GM19351 (cell line): ENCODE measurements at regions not wholly inside any gene's neighbourhood (a gene's known extent, or its start where the extent isn't known, plus 50 kb on each side); places are given as distances from the start of the nearest gene placed in this dataset.

Source experiments
- ATAC-seq: cut with Tn5 transposase; IDR thresholded peaks from one replicate; pipeline ENCODE4 v1.9.1; 2021; ENCODE audit warnings: mild to moderate bottlenecking, moderate library complexity; ENCODE audit not compliant: unreplicated experiment

DNA sequence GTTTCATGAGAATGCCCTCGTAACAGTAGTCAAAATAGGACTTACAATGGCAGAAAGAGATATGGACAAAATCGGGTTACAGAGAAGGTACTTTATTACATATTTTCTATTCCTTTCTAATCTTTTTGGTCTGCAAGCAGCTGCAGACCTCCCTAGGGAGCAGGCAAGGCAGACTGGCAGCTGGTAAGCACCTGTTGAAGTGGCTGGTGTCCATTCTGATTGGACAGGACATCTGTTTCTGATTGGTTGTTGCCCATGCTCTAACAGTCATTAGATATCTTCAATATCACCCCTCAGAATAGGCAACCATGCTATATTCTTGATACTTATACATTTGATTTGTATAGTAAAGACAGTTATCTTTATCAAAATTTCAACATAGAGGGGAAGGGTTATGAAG lies 606.3 kb downstream of the KCNJ2 start:
- ATAC-seq = no peak

DNA sequence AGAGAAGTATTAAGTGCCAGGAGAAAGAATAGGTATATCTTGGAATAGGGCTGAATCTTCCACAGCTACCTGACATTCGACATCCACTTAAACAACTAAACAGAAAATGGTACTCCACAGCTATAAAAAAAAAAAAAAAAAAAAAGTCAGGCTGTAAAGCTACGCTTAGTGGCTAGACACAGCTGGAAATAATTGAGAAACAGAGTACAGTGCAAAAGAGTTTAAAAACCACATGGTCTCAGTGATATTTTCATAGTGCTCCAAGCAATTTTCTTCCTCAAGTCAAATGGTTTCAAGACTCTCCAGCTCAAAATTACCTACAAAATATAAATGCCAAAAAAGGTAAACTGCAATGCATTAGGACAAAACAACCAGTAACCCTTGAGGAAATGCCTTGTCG lies 607.1 kb downstream of the KCNJ2 start:
- no peak for ATAC-seq

DNA sequence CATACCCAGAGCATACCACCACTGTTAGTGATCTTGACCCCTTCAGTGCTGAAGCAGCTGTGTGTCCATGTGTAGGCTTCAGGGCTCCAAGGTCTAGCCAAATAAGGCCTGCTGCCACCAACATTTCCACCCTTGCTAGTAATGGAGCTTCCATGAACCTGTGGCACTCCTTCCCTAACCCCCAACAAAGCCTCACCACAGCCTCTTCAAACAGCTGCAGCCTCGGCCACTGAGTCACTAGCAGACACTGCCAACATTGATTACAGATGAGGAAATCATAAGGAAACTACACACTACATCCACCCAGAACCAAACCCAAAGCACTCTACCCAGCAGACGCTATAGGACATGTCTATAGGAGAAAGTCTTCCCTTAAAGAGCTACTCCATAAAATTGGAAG lies 610.7 kb downstream of the KCNJ2 start:
- no peak for ATAC-seq

DNA sequence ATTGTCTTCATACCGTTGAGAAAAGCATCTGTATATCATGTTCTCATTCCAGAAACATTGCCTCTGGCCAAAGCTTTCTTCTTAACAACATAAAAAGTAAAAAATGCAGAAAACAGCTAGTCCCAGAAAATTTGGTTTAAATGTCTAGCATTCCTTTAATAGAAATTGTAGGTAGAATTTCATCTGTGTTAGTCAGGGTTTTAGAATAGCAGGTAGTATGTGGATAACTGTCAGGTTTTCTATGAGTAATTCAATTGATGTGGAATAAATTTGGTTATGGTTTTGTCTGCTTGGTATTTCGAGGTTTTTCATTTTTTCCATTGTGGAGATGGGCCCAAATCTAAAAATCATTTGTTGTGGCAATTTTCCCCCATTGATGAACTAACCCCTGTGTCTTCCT lies 616.7 kb downstream of the KCNJ2 start:
- no peak for ATAC-seq

DNA sequence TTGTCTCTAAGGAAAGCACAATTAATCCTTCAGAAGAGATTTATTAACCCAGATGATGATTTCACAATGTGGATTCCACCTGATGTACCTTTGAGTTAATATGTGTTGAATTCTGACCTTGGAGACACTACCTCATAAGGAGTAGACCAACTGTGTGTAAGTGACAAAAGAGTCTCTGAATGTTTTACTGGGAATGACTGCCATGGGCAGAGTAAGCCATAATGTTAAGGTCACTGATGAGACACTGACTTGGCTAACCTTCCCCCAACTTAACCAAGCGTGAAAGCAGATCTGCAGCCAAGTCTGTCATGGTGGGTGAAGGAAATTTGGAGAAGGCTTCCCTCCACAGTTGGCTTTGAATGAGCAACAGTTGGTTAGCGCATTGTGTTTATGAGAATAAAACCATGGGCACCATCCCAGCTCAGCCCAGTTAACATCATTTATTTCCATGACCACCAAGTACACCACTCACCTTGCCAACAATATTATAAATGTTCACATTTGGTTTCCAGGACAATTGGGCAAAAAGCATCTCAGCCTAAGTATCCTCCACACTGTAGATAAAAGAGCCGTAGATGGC lies 618.5 kb downstream of the KCNJ2 start:
- ATAC-seq = no peak

DNA sequence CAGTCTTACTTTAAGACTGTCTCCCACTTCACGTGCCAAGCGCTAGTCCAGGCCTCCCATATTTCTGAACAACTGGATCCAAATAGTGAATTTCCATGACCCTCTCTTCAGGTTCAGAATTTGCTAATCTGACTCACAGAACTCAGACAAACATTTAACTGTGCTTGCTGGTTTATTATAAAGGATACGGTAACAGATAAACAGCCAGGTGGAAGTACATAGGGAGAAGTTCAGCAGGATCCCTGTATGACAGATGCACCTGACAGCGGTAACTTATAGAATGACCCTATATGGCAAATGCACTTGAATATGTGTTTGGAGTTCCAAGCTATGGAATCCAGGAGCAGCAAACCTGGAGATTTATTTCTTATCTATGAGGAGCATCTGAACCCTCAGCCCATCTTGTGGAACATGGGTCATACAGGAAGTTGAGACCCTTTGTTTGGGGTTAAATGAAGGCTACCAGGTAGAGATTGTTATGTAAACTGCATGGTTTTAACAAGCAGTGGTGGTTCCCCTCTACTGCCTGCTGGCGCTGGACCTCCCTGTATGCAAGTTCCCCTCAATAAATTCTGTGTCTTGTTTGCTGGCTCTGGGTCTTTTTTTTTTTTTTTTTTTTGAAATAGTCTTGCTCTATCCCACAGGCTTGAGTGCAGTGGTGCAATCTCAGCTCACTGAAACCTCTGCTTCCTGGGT lies 622.6 kb downstream of the KCNJ2 start:
- no peak for ATAC-seq

DNA sequence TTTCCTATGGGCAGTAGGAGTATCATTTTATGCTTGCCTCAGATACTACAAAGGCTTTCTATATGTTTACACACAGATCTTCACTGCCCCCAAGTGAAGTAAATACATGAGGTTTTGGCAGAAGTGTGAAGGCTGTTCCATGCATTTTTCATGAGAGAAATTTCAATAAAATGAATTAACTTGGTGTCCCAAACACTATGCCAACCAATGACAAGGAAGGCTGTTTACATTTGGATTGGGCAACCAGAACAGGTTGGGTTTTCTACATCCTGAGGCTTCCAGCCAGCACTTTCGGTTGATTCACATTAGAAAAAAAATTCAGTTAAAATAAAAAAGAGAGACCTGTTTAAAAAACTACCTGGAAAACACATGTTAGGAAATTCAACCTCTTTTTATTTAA lies 625.4 kb downstream of the KCNJ2 start:
- ATAC-seq = no peak

DNA sequence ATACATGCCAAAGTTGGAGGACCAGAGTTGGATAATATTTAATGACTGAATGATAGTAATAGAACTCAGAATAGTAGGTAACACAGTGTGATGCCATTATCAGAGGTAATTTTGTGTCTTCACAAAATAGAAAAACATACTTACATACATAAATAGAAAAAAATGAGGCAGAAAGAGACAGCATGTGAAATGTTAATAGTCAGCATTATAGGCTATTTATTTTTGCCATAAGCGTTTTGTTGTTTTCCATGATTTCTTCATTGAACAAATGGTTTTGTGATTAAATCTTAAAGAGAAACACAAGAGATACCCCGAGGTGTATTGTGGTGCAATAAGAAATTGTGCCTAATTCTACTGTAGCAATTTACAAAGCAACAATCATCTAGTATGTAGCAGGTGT lies 626.3 kb downstream of the KCNJ2 start:
- ATAC-seq = no peak

DNA sequence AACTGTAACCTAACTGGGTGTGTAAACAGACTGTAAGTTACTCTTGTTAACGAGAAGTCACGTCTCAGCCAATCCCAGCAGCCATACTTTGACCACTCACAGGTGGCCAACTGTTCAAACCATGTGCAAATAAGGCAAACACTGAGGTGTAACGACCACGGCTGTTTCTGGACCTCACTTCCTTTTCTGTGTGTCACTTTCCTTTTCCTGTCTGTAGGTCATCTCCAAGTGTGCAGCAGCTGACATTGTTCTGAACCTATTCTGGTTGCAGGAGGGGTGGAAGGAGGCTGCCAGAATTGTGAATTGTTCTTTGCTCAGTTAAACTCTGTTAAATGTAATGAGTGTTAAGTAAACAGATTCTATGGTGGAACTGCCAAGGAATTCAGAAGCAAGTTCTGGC lies 627.4 kb downstream of the KCNJ2 start:
- ATAC-seq = no peak

DNA sequence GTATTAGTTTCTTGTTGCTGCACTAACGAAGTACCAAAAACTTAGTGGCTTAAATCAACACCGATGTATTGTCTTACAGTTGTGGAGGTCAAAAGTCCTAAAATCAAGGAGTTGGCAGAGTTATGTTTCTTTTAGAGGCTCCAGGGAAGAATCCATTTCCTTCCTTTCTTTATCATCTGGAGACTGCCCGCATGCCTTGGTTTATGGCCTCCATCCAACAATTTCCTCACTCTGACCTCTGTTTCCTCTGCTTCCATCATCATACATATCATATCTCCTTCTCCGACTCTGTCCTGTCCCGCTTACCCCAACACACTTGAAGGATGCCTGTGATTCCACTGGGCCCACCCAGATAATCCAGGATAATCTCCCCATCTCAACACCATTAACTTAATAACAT lies 627.8 kb downstream of the KCNJ2 start:
- ATAC-seq = no peak

DNA sequence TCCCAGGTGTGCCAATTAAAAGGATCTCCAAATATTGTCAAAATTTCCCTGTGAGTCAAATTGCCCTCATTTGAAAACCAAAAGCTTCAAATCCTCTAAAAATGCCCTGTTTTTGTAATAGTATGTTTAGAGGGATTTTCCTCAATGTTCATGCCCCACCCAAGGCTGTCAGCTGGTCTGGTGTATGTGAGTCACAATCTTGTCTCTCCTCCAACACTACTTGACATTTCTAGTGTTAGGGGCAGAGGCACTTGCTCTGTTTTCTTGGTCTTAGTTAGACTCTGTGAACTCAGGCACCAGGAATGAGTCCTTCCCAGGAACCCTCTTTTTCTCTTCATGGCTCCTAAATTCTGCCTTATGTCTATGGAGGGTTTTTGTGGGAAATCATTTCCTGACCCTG lies 634.8 kb downstream of the KCNJ2 start:
- no peak for ATAC-seq

DNA sequence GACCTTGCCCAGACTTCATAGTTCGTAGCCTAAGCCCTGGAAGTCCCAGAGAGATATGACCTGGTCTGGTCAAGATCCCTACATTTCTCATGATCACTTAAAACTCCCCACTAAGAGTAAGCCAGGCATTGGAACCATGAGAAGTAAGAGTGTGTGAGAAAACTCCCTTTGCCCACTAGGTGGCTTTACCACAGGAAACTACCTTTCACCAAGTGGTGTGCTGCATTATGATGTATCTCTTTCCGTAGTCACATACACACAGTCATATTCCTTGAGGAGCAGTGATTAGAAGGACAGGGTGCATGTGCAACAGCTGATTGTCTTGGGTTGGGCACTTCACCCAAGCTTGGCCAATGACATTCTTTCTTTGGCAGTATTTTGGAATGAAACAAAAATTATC lies 639.3 kb downstream of the KCNJ2 start:
- no peak for ATAC-seq

DNA sequence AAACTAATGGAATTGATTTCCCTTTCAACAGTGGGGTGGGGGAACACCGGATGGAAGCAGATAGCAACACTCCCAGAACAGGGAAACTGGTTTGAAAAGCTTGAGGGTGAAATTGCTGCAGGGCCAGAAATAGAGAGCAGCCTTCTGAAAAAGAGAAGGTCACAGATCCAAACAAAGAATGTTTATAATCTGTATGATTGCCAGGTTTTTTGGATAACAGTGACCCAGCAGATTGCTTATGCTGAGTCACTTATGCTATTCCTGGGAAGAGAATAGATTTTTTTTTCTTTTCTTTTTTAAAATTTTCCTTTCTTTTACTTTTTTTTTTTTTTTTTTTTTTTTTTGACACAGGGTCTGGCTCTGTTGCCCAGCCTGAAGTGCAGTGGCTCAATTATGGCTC lies 641.3 kb downstream of the KCNJ2 start:
- ATAC-seq = no peak

DNA sequence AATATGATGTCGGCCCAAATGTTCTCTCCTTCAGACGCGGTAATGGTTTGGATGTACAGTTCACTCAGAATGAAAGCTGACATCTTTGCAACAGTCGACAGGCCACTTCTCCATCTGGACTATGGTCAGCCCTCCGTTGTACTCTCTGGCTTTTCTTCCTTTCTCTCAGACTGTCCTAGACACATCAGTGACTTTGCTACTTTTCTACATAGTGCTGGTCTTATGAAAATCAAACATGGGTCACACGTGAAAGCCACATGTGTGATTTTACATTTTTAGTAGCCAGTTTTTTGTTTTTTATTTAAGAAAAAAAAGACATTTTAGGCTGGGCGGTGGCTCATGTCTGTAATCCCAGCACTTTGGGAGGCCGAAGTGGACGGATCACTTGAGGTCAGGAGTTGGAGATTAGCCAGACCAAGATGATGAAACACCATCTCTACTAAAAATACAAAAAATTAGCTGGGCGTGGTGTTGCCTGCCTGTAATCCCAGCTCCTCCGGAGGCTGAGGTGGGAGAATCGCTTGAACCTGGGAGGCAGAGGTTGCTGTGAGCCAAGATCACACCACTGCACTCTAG lies 644.1 kb downstream of the KCNJ2 start:
- ATAC-seq = no peak

DNA sequence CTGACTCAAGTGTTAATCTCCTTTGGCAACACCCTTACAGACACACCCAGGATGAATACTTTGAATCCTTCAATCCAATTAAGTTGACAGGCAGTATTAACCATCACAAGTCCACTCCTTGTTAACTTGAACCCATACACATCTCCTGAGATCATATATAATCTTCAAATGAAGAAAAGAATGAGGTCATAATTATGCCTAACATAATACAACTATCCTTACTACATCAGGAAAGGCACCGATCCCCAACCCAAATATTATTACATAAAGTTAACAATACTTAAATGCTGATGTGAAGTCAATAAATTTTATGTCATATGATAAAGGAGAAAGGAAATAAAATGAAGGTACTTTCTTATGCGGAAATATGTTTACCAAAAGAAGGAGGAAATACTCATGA lies 649.9 kb downstream of the KCNJ2 start:
- no peak for ATAC-seq

DNA sequence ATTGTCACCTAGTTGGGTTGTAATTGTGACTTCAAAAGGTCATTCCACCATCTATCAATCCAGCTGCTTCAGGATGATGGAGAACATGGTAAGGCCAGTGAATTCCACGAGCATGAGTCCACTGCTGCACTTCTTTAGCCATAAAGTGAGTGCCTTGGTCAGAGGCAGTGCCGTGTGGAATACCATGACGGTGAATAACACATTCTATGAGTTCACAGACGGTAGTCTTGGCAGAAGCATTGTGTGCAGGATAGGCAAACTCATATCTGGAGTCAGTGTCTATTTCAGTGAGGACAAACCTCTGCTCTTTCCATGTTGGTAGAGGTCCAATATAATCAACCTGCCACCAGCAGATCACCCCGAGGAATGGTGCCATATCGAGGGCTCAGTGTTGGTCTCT lies 650.9 kb downstream of the KCNJ2 start:
- ATAC-seq = no peak

DNA sequence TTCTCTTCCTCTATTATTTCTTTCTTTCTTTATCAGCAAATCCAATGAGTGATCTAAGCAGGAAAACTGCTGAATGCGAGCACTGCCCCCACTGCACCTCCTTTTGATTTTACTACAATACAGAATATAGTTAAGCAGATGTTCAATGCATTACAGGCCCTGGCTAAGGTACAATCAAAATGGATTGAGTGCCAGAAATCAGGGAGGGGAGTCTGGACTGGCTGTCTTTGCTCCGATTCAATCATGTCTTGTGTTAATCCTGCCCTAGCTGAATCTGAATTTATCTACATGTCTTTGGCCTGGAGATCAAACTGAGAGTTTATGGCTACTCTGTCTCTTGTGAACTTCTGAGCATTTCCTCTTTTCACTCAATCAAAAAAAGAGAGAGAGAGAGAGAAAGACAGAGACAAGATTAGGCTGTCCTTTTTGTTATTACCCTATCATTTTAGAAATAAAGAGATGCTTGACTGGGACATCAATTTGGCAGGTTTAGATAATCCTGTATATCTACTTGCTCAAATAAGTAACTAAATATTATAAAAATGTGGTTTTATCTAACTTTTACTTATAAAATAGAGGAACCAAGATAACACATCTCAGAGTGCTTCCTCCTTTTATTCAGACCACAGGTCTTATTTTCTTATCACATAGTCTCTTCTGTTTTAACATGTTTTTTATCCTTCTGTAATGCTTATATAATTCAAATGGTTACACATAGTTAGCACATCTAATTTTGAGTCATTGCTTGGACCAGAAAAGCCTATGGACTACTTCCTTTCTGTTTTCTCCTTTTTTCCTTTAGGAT lies 656.2 kb downstream of the KCNJ2 start:
- ATAC-seq = no peak

DNA sequence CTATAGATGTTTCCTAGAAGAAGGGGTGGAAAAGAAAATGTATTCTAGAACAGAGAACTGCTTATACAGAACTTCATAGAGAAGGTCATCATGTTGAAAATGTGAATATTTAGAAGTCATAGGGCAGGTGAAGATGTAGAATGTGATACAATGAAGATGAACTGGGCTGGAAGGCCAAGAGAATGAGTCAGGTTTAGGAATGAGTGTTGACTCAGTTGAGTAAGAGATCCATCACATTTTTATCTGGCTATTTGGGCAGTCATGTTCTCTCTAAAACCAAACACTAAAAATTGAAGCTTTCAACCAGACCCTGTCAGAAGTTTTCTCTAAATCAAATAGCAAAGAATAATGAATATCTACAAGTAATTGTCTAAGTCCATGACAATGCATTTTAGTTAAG lies 660.5 kb downstream of the KCNJ2 start:
- no peak for ATAC-seq

DNA sequence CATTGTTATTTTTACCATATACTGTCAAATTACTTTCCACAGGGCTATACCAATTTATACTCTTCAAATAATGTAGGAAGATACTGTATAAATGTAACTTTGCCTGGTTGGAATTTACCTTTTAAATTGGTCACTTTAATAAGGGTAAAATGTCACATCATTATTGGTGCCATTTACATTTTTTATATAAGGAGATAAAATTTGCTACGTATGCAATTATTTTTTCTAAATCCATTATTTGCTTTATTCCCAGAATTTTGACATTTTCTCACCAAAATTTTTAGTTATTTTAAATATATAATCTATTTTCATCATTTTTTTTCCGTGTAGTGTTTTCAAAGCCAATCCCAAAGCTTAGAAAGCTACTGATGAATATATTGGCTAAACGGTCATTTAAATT lies 664.7 kb downstream of the KCNJ2 start:
- no peak for ATAC-seq

DNA sequence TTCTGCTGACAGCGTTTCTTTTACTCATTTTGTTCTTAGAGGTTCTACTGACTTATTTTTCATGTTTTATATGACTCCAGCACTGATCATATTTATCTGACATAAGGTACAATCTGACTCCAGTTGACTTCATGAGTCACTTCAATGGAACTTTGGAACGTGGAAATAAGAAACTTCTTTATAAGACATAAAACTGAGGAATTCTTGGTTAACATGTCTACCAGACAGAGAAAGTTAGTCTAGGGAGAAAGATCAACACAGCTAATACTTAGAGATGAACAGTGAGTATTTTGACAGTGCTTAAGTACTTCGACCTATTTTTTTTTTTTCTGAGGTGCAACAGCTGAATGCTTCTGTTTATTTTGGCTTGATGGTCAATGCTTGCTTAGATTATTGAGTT lies 679.5 kb downstream of the KCNJ2 start:
- no peak for ATAC-seq

DNA sequence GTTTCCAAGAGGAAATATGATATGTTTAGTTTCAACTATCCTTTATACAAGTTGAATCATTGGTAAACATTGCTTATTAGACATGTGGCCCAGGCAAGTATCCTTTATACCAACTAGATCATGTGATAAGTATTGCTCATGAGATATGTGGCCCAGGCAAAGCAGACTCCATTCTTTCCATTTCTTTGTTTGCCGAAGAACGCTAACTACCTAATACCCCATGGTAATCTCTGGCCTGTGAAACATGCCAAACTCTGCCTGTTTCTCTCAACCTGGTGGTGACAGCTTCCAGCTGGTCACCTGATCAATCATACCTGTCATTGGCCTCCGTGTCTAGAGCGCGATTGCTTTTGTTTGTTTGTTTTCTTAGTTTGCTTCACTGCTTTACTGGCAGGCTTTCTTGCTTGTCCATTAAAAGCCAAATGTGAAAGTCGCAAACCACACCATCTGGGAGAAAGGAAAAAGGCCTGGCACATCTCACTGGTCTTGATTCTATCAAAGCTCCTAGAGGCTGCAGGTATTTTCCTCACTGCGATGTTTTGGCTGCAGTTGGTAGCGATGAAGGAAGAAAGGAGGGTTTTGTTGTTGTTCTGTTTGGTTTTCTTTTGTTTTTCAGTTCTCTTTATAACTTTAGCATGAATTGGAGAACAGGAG lies 686.2 kb downstream of the KCNJ2 start:
- no peak for ATAC-seq
